C4-2B (cell line): ENCODE measurements at regions not wholly inside any gene's neighbourhood (a gene's known extent, or its start where the extent isn't known, plus 50 kb on each side); places are given as distances from the start of the nearest gene placed in this dataset.

Experiments
- ZFX ChIP-seq: fragments of 450-650 bp; IDR thresholded peaks from 2 replicates; pipeline ENCODE4 v1.6.1; 2017
- TF ChIP-seq, protein P1 (sequence below): fragments of 450-650 bp; conservative IDR thresholded peaks from 2 replicates; pipeline ENCODE4 v1.5.1; 2017; ENCODE audit warnings: mild to moderate bottlenecking

DNA sequence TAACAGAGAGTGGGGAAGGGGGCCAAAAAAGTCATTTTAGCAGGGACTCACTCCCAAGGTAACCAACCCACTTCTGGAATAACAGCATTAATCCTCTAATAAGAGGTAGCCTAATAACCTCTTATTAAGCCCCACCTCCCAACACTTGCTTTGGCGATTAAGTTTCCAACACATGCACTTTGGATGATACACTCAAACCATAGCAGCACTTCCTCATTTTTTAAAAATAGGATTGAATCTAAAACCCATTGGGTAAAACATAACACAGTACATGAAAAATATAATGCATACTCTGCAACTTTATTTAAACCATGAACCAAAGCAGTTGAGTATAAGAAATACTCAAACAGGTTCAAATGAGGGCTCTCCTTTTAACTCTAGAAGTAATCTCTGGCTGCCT lies 318.3 kb downstream of the HACE1 start:
- TF ChIP-seq, protein P1, sequence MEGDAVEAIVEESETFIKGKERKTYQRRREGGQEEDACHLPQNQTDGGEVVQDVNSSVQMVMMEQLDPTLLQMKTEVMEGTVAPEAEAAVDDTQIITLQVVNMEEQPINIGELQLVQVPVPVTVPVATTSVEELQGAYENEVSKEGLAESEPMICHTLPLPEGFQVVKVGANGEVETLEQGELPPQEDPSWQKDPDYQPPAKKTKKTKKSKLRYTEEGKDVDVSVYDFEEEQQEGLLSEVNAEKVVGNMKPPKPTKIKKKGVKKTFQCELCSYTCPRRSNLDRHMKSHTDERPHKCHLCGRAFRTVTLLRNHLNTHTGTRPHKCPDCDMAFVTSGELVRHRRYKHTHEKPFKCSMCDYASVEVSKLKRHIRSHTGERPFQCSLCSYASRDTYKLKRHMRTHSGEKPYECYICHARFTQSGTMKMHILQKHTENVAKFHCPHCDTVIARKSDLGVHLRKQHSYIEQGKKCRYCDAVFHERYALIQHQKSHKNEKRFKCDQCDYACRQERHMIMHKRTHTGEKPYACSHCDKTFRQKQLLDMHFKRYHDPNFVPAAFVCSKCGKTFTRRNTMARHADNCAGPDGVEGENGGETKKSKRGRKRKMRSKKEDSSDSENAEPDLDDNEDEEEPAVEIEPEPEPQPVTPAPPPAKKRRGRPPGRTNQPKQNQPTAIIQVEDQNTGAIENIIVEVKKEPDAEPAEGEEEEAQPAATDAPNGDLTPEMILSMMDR = no peak
- TF ChIP-seq ZFX = no peak
